ENCODE measurements at regions not wholly inside any gene's neighbourhood (a gene's known extent, or its start where the extent isn't known, plus 50 kb on each side); places are given as distances from the start of the nearest gene placed in this dataset.

- TF ChIP-seq YY1 (tag by site-specific recombination; IDR thresholded peaks at IDR 0.05) = no peak
- TF ChIP-seq ZNF785 (tag by site-specific recombination; IDR thresholded peaks at IDR 0.05) = no peak
- TF ChIP-seq ZNF777 (tag by site-specific recombination; IDR thresholded peaks at IDR 0.05; ENCODE audit: borderline replicate concordance) = no peak
- no peak for TF ChIP-seq ZNF274 (IDR thresholded peaks at IDR 0.05; ENCODE audit: low read length)
- TF ChIP-seq ZNF274 (tag by site-specific recombination; IDR thresholded peaks at IDR 0.05; ENCODE audit: borderline replicate concordance) = no peak
- TF ChIP-seq, protein P1, sequence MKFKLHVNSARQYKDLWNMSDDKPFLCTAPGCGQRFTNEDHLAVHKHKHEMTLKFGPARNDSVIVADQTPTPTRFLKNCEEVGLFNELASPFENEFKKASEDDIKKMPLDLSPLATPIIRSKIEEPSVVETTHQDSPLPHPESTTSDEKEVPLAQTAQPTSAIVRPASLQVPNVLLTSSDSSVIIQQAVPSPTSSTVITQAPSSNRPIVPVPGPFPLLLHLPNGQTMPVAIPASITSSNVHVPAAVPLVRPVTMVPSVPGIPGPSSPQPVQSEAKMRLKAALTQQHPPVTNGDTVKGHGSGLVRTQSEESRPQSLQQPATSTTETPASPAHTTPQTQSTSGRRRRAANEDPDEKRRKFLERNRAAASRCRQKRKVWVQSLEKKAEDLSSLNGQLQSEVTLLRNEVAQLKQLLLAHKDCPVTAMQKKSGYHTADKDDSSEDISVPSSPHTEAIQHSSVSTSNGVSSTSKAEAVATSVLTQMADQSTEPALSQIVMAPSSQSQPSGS (tag by site-specific recombination; IDR thresholded peaks at IDR 0.05; ENCODE audit: low read depth) = no peak
- no peak for TF ChIP-seq CTCF (tag by site-specific recombination; IDR thresholded peaks at IDR 0.05)
- no peak for TF ChIP-seq HOXA7 (CRISPR knock-in tag; IDR thresholded peaks at IDR 0.05; ENCODE audit: borderline replicate concordance)
- TF ChIP-seq, protein P2, sequence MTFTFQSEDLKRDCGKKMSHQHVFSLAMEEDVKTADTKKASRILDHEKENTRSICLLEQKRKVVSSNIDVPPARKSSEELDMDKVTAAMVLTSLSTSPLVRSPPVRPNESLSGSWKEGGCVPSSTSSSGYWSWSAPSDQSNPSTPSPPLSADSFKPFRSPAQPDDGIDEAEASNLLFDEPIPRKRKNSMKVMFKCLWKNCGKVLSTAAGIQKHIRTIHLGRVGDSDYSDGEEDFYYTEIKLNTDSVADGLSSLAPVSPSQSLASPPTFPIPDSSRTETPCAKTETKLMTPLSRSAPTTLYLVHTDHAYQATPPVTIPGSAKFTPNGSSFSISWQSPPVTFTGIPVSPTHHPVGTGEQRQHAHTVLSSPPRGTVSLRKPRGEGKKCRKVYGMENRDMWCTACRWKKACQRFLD (tag by site-specific recombination; IDR thresholded peaks at IDR 0.05) = no peak
- no peak for TF ChIP-seq ZNF112 (tag by site-specific recombination; IDR thresholded peaks at IDR 0.05)
- no peak for TF ChIP-seq PBX3 (CRISPR knock-in tag; IDR thresholded peaks at IDR 0.05)
- no peak for TF ChIP-seq ZNF174 (tag by site-specific recombination; IDR thresholded peaks at IDR 0.05)
- no peak for TF ChIP-seq ZNF837 (tag by site-specific recombination; IDR thresholded peaks at IDR 0.05)
- TF ChIP-seq, protein P3, sequence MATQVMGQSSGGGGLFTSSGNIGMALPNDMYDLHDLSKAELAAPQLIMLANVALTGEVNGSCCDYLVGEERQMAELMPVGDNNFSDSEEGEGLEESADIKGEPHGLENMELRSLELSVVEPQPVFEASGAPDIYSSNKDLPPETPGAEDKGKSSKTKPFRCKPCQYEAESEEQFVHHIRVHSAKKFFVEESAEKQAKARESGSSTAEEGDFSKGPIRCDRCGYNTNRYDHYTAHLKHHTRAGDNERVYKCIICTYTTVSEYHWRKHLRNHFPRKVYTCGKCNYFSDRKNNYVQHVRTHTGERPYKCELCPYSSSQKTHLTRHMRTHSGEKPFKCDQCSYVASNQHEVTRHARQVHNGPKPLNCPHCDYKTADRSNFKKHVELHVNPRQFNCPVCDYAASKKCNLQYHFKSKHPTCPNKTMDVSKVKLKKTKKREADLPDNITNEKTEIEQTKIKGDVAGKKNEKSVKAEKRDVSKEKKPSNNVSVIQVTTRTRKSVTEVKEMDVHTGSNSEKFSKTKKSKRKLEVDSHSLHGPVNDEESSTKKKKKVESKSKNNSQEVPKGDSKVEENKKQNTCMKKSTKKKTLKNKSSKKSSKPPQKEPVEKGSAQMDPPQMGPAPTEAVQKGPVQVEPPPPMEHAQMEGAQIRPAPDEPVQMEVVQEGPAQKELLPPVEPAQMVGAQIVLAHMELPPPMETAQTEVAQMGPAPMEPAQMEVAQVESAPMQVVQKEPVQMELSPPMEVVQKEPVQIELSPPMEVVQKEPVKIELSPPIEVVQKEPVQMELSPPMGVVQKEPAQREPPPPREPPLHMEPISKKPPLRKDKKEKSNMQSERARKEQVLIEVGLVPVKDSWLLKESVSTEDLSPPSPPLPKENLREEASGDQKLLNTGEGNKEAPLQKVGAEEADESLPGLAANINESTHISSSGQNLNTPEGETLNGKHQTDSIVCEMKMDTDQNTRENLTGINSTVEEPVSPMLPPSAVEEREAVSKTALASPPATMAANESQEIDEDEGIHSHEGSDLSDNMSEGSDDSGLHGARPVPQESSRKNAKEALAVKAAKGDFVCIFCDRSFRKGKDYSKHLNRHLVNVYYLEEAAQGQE (tag by site-specific recombination; IDR thresholded peaks at IDR 0.05) = no peak
- no peak for TF ChIP-seq ZBTB1 (tag by site-specific recombination; IDR thresholded peaks at IDR 0.05)
Observed at GRCh38 chr18:34048423-34048822, 176.3 kb downstream of the NOL4 start.

Measured in HEK293 (cell line).